Spleen (tissue), 7 donors: ENCODE measurements at regions not wholly inside any gene's neighbourhood (a gene's known extent, or its start where the extent isn't known, plus 50 kb on each side); places are given as distances from the start of the nearest gene placed in this dataset.

ENCODE experiments used
- CTCF ChIP-seq, 11 experiments: fragments of 200-600 bp in 7 of 11; fragments of 450-650 bp in 4 of 11; sonication (generic) in 4 of 11; IDR thresholded peaks in 8 of 11; conservative IDR thresholded peaks in 3 of 11; 1 replicate in 7 of 11; 2 replicates in 4 of 11; pipeline versions ENCODE4 v1.4.0 to v1.8.0; 2016 to 2021; ENCODE audit warnings: antibody characterized with exemption in 11 of 11, inconsistent platforms in 4 of 11, mild to moderate bottlenecking in 1 of 11
- POLR2A ChIP-seq, 3 donors: fragments of 450-650 bp; IDR thresholded peaks; one replicate each; pipeline ENCODE4 v1.5.1; 2017; ENCODE audit warnings: antibody characterized with exemption in 3 of 3, mild to moderate bottlenecking in 1 of 3
- POLR2AphosphoS5 ChIP-seq, 3 donors: sonication (generic); formaldehyde crosslinking; IDR thresholded peaks; one replicate each; pipeline ENCODE4 v1.5.1; 2017; ENCODE audit warnings: antibody characterized with exemption in 3 of 3
- donor health status: DM: no; HTN: no; CAD: no; lungs with moderate emphysema.
- donor health status: DM: no; HTN: no; CAD: no.
- donor health status: DM: no; HTN: no; CAD: no.

- no peak for TF ChIP-seq CTCF (IDR thresholded peaks at IDR 0.05 in 8 of 11, conservative IDR thresholded peaks at IDR 0.05 in 3 of 11)
- TF ChIP-seq POLR2AphosphoS5 (IDR thresholded peaks at IDR 0.05), result no peak
- TF ChIP-seq POLR2A (IDR thresholded peaks at IDR 0.05), result no peak
Observed at GRCh38 chr2:80722803-80723202, 418.3 kb upstream of the LRRTM1 start.
